K562 (cell line): ENCODE measurements at regions not wholly inside any gene's neighbourhood (a gene's known extent, or its start where the extent isn't known, plus 50 kb on each side); places are given as distances from the start of the nearest gene placed in this dataset.

Experiments used
- EHMT2 ChIP-seq: fragments of 450-650 bp; IDR thresholded peaks from 2 replicates; pipeline ENCODE4 v1.6.1; 2018; ENCODE audit warnings: antibody characterized with exemption
- MEF2A ChIP-seq: IDR thresholded peaks from 2 replicates; pipeline ENCODE4 v1.6.1; 2011; ENCODE audit warnings: low read depth, mild to moderate bottlenecking, low read length, moderate library complexity; ENCODE audit not compliant: control insufficient read depth
- ZNF146 ChIP-seq: IDR thresholded peaks from one replicate; pipeline ENCODE4 v1.6.1; 2018; ENCODE audit warnings: missing compliant biosample characterization; ENCODE audit not compliant: unreplicated experiment

GRCh38 chrX:131745942-131746489 lies 202.1 kb downstream of the OR13H1 start:
- TF ChIP-seq MEF2A = no peak
- no peak for TF ChIP-seq EHMT2
- TF ChIP-seq ZNF146 (CRISPR knock-in tag) = no peak
